Amygdala (tissue), 56 donors: ENCODE measurements at regions not wholly inside any gene's neighbourhood (a gene's known extent, or its start where the extent isn't known, plus 50 kb on each side); places are given as distances from the start of the nearest gene placed in this dataset.

Source experiments
- DNase-seq, 56 donors: peaks; one replicate each; lab custom pipeline; 2025; lab: John Stamatoyannopoulos, UW

- DNase-seq = no peak
Observed at GRCh38 chr17:63365366-63366240, 80.5 kb downstream of the CYB561 start.

- no peak for DNase-seq
Observed at GRCh38 chr17:63366241-63366566, 79.9 kb downstream of the CYB561 start.

GRCh38 chr17:63369233-63369632 lies 76.9 kb downstream of the CYB561 start:
- DNase-seq = no peak

GRCh38 chr17:63370696-63371095 lies 75.4 kb downstream of the CYB561 start:
- DNase-seq = no peak

- no peak for DNase-seq
Observed at GRCh38 chr17:63376949-63377348, 69.2 kb downstream of the CYB561 start.

GRCh38 chr17:63378411-63379375 lies 67.4 kb downstream of the CYB561 start:
- no peak for DNase-seq

GRCh38 chr17:63379636-63380035 lies 66.5 kb downstream of the CYB561 start:
- DNase-seq = no peak

GRCh38 chr17:63381101-63381729 lies 64.9 kb downstream of the CYB561 start:
- DNase-seq = no peak

- no peak for DNase-seq
Observed at GRCh38 chr17:63382136-63382535, 64.0 kb downstream of the CYB561 start.
